Neural progenitor cell (in vitro differentiated cells): ENCODE measurements at regions not wholly inside any gene's neighbourhood (a gene's known extent, or its start where the extent isn't known, plus 50 kb on each side); places are given as distances from the start of the nearest gene placed in this dataset.
"Not testable (repeated sequence)": the region's sequence is repeated elsewhere in the genome, so short reads cannot be mapped to it uniquely, and the experiment has no call there.

Experiments used
- DNase-seq: peaks from one replicate; pipeline ENCODE4 v3.0.0-alpha.2; 2016; ENCODE audit warnings: low spot score
- H2AFZ ChIP-seq: fragments of 200-600 bp; sonication (generic); replicated peaks from 2 replicates; pipeline ENCODE4 v1.6.1; 2016; ENCODE audit warnings: antibody characterized with exemption
- H3F3A ChIP-seq: fragments of 200-600 bp; sonication (generic); 2 replicates; pipeline ENCODE4 v1.6.1; 2016; ENCODE audit warnings: antibody characterized with exemption, low read depth
- H3K27ac ChIP-seq: fragments of 200-600 bp; sonication (generic); 2 replicates; pipeline ENCODE4 v1.5.1; 2016; ENCODE audit warnings: mild to moderate bottlenecking
- H3K27me3 ChIP-seq: fragments of 200-600 bp; sonication (generic); 2 replicates; pipeline ENCODE4 v1.6.1; 2016; ENCODE audit warnings: mild to moderate bottlenecking, moderate library complexity
- H3K36me3 ChIP-seq: fragments of 200-600 bp; sonication (generic); 2 replicates; pipeline ENCODE4 v1.5.1; 2016
- H3K4me1 ChIP-seq: fragments of 200-600 bp; sonication (generic); 2 replicates; pipeline ENCODE4 v1.6.1; 2016; ENCODE audit warnings: mixed run types
- H3K4me2 ChIP-seq: fragments of 200-600 bp; sonication (generic); 2 replicates; pipeline ENCODE4 v1.6.1; 2016
- H3K4me3 ChIP-seq: fragments of 200-600 bp; sonication (generic); 2 replicates; pipeline ENCODE4 v1.5.1; 2016
- H3K79me2 ChIP-seq: fragments of 200-600 bp; sonication (generic); 2 replicates; pipeline ENCODE4 v1.6.1; 2016; ENCODE audit warnings: low read depth
- H3K9ac ChIP-seq: fragments of 200-600 bp; sonication (generic); 2 replicates; pipeline ENCODE4 v1.6.1; 2016
- H3K9me3 ChIP-seq: fragments of 200-600 bp; sonication (generic); 2 replicates; pipeline ENCODE4 v1.5.1; 2016; ENCODE audit warnings: low read depth
- H4K20me1 ChIP-seq: fragments of 200-600 bp; sonication (generic); 2 replicates; pipeline ENCODE4 v1.6.1; 2016; ENCODE audit warnings: low read depth
- H3K27ac Mint-ChIP-seq: 3 replicates; pipeline ENCODE4 v1.8.0; 2021; ENCODE audit warnings: mixed read lengths
- H3K27me3 Mint-ChIP-seq: 2 replicates; pipeline ENCODE4 v1.8.0; 2022; ENCODE audit warnings: low read depth, mild to moderate bottlenecking, inconsistent platforms, moderate library complexity, mixed read lengths; ENCODE audit not compliant: insufficient read depth
- H3K36me3 Mint-ChIP-seq: 3 replicates; pipeline ENCODE4 v1.8.0; 2021; ENCODE audit warnings: mixed read lengths
- H3K4me1 Mint-ChIP-seq: 3 replicates; pipeline ENCODE4 v1.8.0; 2021; ENCODE audit warnings: mixed read lengths
- H3K4me3 Mint-ChIP-seq: 3 replicates; pipeline ENCODE4 v1.8.0; 2021; ENCODE audit warnings: mild to moderate bottlenecking, moderate library complexity, mixed read lengths
- H3K9me3 Mint-ChIP-seq: 3 replicates; pipeline ENCODE4 v1.8.0; 2020; ENCODE audit warnings: mixed read lengths
- EZH2 ChIP-seq: fragments of 200-600 bp; sonication (generic); IDR thresholded peaks from 2 replicates; pipeline ENCODE4 v1.6.1; 2017; ENCODE audit warnings: antibody characterized with exemption, mild to moderate bottlenecking, moderate library complexity
- EZH2phosphoT487 ChIP-seq: fragments of 200-600 bp; sonication (generic); IDR thresholded peaks from 2 replicates; pipeline ENCODE4 v1.6.1; 2017; ENCODE audit warnings: antibody characterized with exemption
- TF ChIP-seq, protein P1 (sequence below): fragments of 200-600 bp; sonication (generic); IDR thresholded peaks from 2 replicates; pipeline ENCODE4 v1.5.1; 2017; ENCODE audit warnings: antibody characterized with exemption, mild to moderate bottlenecking

DNA sequence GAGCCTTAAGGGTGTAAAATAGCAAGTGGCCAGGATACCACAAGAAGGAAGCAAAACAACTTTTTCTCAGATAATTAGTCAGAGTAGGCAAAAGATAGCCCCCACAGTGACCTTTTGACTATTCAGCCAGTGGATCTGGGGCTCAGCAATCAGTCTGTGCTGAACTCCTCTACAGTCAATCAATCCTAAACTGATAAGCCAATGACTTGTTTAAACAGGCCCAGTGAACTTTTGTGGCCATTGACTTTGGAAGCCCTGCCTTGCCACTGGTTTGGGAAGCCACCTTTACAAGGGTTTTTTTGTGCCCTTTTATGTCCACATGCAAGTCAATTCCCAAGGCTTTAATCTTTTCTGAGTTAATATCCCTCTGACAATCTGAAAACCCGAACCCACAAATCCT lies 1565.0 kb upstream of the WWC1 start:
- Histone ChIP-seq H3K4me2 (no peak overlapping the region), H2AFZ (no peak overlapping the region), H3K4me1 (peaks cover 3% of the 10 kb centered on the region), H3K79me2 (no peaks in the 10 kb centered on the region), H3K27me3 (no peaks in the 10 kb centered on the region), H3K36me3 (no peaks in the 10 kb centered on the region), H3K9ac (no peak overlapping the region), H3K27ac (no peak overlapping the region), H3K4me3 (no peak overlapping the region), H3F3A (no peaks in the 10 kb centered on the region), H4K20me1 (no peaks in the 10 kb centered on the region), H3K9me3 (no peaks in the 10 kb centered on the region)
- Mint-ChIP-seq H3K27me3 (no peaks in the 10 kb centered on the region), H3K9me3 (no peaks in the 10 kb centered on the region), H3K36me3 (no peaks in the 10 kb centered on the region), H3K27ac (no peak overlapping the region), H3K4me1 (peaks cover 3% of the 10 kb centered on the region), H3K4me3 (no peak overlapping the region)
- no peak for DNase-seq
- TF ChIP-seq EZH2phosphoT487 (no peak), EZH2 (no peak)
- TF ChIP-seq, protein P1, sequence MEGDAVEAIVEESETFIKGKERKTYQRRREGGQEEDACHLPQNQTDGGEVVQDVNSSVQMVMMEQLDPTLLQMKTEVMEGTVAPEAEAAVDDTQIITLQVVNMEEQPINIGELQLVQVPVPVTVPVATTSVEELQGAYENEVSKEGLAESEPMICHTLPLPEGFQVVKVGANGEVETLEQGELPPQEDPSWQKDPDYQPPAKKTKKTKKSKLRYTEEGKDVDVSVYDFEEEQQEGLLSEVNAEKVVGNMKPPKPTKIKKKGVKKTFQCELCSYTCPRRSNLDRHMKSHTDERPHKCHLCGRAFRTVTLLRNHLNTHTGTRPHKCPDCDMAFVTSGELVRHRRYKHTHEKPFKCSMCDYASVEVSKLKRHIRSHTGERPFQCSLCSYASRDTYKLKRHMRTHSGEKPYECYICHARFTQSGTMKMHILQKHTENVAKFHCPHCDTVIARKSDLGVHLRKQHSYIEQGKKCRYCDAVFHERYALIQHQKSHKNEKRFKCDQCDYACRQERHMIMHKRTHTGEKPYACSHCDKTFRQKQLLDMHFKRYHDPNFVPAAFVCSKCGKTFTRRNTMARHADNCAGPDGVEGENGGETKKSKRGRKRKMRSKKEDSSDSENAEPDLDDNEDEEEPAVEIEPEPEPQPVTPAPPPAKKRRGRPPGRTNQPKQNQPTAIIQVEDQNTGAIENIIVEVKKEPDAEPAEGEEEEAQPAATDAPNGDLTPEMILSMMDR, result no peak

DNA sequence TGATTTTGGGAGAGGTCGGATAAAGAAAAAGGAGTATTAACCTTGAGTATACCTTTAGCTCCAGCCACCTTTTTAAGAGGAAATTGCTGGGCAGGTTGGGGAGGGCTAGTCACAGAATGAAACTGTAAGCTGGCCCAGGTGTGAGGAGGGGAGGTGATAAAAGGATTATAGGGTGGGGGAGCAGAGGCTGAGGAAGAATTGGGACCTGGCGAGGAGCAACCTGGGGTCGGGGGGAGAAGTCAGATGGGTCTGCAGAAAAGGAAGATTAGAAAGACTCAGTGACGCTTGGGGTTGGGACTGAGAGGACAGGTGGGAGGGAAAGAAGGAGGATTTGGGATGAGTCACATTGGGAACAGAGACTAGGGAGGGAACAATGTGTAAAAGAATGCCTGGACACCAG lies 1548.5 kb upstream of the WWC1 start:
- H4K20me1 ChIP-seq, H3K9ac ChIP-seq, H3K27ac Mint-ChIP-seq, DNase-seq, H3K27me3 ChIP-seq, H3K4me2 ChIP-seq, H3F3A ChIP-seq, H3K36me3 Mint-ChIP-seq, H3K9me3 Mint-ChIP-seq, H3K36me3 ChIP-seq, H3K79me2 ChIP-seq, H3K4me1 ChIP-seq, H3K27ac ChIP-seq, H3K4me3 Mint-ChIP-seq, H3K9me3 ChIP-seq, H3K4me3 ChIP-seq, H2AFZ ChIP-seq: not testable (repeated sequence)
- Mint-ChIP-seq H3K4me1 (peaks cover 11% of the 10 kb centered on the region), H3K27me3 (peaks cover 12% of the 10 kb centered on the region)

DNA sequence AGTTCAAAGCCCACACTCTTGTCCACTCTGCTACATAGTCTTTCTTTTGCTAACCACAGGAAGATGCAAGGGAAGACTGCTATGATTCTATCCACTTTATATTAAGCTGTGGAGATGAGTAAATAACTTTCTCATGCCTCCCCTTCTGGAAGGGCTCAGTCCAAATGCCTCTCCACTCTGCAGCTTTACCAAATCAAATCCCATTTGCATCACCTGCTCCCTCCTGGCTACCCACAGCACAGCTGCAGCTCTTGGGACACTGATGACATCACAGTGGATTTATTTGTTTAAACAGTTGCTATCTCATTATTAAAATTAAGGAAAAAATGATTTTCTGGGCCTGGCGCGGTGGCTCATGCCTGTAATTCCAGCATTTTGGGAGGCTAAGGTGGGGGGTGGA lies 1544.9 kb upstream of the WWC1 start:
- H3K36me3 ChIP-seq, result no peaks in the 10 kb centered on the region
- no peaks in the 10 kb centered on the region for H3K27me3 ChIP-seq
- H3K9ac ChIP-seq, result no peak overlapping the region
- TF ChIP-seq, protein P1, result no peak
- TF ChIP-seq EZH2 (no peak), EZH2phosphoT487 (no peak)
- H3K4me2 ChIP-seq, result no peak overlapping the region
- H3K36me3 Mint-ChIP-seq, result no peaks in the 10 kb centered on the region
- peaks cover 13% of the 10 kb centered on the region for H3K27me3 Mint-ChIP-seq
- H3K27ac Mint-ChIP-seq, result no peak overlapping the region
- no peak for DNase-seq
- H3K4me1 ChIP-seq, result no peaks in the 10 kb centered on the region
- H3K79me2 ChIP-seq, result no peaks in the 10 kb centered on the region
- no peak overlapping the region for H3K4me3 Mint-ChIP-seq
- no peak overlapping the region for H3K27ac ChIP-seq
- H3K9me3 ChIP-seq, result no peaks in the 10 kb centered on the region
- H3F3A ChIP-seq, result no peaks in the 10 kb centered on the region
- no peak overlapping the region for H3K4me3 ChIP-seq
- H4K20me1 ChIP-seq, result no peaks in the 10 kb centered on the region
- peaks cover 3% of the 10 kb centered on the region for H3K9me3 Mint-ChIP-seq
- peaks cover 4% of the 10 kb centered on the region for H3K4me1 Mint-ChIP-seq
- H2AFZ ChIP-seq, result no peak overlapping the region

DNA sequence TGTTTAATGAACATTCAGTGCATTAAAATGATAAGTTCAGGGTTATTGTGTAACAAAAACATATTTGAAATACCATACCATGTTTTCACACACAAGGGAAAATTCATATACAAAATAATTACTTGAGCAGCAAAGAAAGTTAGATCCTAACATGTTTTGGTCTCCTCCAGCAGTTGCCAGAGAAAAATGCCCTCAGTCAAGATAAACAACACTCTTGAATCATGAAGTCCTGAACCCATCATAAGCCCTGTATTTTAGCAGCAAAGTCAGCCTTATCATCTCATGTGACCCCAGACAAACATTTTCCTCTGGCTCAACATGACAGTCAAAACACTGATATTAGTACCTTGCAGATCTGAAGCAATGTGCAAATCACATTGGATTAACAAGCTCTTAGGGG lies 1541.1 kb upstream of the WWC1 start:
- H3K36me3 Mint-ChIP-seq, result no peaks in the 10 kb centered on the region
- Histone ChIP-seq H3K79me2 (no peaks in the 10 kb centered on the region), H3K9me3 (no peaks in the 10 kb centered on the region), H3K4me2 (no peak overlapping the region), H4K20me1 (no peaks in the 10 kb centered on the region), H3K4me1 (no peaks in the 10 kb centered on the region), H3K36me3 (no peaks in the 10 kb centered on the region), H3K9ac (no peak overlapping the region), H3K27me3 (no peaks in the 10 kb centered on the region), H3K27ac (no peak overlapping the region), H2AFZ (no peak overlapping the region), H3F3A (no peaks in the 10 kb centered on the region), H3K4me3 (no peak overlapping the region)
- no peak overlapping the region for H3K4me3 Mint-ChIP-seq
- DNase-seq, result no peak
- peaks cover 3% of the 10 kb centered on the region for H3K27me3 Mint-ChIP-seq
- H3K9me3 Mint-ChIP-seq, result no peaks in the 10 kb centered on the region
- no peaks in the 10 kb centered on the region for H3K4me1 Mint-ChIP-seq
- H3K27ac Mint-ChIP-seq, result no peak overlapping the region
- TF ChIP-seq, protein P1, result no peak
